NCI-H2081 treated with DMSO at 0.1 percent for 48 hours (cell line): ENCODE measurements at regions not wholly inside any gene's neighbourhood (a gene's known extent, or its start where the extent isn't known, plus 50 kb on each side); places are given as distances from the start of the nearest gene placed in this dataset.
"Not testable (repeated sequence)": the region's sequence is repeated elsewhere in the genome, so short reads cannot be mapped to it uniquely, and the experiment has no call there.

Experiments used
- DNase-seq: peaks from one replicate; lab custom pipeline; 2025; lab: John Stamatoyannopoulos, UW

DNA sequence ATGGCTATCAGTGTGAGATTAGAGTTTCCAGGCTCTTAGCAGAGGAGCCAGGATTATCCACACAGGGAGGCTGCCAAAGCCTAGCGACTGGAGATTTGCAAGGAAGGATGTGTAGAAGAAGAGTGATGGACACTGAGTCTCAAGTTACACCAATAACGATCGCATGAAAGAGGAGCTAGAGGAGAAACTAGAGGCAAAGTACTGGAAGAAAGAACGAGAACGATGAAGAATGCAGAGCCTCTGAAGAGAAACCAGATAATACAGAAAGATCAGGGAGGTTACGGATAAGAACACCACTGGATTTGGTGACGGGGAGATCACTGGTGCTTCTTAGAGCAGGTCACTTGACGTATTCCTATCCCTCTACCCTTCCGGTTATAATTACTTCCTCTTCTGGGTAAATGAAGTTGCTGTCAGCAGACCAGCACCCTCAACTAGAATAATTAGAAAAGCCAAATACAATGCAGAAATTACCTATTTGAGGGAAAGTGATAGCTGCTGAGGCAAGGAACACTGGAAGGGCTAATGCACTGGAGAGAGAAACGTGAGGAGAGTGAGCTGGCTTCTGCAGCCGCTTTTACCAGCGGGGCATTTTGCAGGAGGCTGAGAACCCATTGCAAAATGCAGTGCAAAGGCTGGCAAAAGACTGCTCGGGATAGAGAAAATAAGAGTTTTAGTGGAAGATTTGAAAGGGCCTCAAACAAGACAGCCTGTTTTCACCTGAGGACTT, 93.1 kb upstream of the HIF1A start:
- no peak for DNase-seq

DNA sequence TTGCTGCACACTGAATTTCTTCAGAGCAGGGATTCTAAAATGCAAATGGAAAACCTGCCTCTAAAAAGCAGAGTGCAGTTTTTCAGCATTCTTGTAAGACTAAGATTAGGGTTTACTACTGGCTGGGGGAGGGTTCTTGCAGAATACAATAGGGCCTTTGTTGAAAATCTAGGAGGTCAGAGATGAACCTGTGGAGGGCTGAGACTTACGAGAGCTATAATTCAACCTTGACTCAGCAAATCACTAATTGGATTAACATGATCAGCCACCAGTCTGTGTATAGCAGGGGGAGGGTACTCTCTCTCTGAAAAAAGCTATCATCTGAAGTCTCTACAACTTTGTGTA, 92.6 kb upstream of the HIF1A start:
- DNase-seq = no peak

DNA sequence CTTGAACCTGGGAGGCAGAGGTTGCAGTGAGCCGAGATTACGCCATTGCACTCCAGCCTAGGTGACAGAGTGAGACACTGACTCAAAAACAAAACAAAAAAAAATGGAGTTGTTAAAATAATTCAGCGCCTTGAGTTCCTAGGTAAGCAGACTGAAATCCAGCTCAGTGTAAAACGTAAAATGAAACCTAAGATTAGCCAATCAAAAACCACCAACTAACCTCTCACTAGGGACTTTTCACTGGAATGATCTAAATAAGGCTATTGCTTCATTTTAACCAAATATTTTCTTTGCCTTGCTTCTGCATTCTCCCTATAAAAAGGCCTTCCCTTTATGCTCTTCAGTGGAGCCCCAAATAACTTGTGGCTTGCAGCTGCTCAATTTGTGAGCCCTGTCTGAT, 91.6 kb upstream of the HIF1A start:
- no peak for DNase-seq

DNA sequence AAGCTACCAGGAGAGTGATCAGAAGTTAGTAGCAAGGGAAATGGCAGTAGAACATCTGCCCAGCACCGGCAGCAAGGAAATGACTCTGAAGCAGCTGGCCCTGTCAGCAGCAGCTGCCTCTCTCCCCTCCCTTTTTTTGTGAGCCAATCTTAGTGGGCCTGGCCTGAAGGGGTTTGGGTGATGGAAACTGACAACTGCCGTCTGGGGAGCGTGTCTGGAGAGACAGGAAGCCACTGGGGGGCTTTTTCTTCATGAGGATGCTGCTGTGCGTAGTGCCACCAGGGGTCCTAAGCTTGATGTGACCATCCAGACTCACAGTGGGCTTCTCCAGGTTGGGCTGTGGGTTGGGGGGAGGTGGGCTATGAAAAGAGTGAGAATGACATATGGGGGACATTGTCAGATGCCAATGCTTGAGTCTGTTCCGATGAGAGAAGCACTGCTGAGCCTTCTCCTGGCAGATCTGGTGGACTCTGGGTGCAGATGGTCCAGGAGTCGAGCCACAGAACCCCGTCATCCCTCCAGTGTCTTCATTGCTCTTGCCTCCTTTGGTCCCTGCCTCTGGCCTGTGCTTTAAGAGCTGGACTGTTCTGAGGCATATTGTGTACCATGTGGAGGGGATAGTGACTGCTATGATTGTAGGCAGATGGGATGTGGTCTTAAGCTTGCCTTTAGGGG, 87.6 kb upstream of the HIF1A start:
- no peak for DNase-seq

DNA sequence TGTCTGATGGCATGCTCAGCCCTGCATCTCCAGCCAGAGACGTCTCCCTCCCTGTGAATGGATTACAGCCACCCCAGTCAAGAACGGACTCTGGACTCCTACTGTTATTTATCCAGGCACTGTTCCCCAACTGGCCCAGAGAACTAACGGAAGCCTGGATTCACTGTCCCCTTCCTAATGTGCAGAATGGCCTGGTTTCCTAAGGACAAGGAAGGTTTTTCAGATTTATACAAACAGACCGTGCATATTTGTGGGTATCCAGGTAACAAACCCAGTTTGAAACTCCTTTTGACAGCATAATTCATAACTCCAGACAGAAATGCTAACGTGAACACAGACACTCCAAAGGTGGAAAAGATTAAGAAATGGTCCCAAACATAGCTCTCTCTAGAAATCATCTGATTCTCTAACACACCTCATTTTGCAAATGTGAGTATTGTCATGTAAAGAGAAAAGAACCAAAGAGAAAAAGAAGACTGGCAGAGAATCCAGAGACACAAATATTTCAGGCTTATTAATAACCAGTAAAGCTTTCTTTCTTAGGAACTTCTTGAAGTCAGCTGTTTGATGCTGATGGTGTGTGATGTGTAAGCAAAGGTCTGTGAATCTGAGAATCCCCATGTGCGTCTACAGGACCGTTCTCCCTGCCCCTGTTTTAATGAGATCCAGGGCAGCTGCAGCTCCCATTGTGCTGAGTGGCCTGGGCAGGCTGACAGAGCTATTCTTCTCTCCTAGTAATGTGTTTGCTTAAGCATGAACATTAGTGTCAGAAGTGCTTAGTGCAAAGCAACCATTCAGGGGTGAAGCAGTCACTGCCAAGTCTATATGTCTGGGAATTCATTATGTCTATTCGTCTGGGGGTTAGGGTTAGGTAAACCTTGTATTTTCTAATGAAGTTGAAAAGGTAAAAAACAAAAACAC, 86.8 kb upstream of the HIF1A start:
- peak; percentile 83 for DNase-seq

DNA sequence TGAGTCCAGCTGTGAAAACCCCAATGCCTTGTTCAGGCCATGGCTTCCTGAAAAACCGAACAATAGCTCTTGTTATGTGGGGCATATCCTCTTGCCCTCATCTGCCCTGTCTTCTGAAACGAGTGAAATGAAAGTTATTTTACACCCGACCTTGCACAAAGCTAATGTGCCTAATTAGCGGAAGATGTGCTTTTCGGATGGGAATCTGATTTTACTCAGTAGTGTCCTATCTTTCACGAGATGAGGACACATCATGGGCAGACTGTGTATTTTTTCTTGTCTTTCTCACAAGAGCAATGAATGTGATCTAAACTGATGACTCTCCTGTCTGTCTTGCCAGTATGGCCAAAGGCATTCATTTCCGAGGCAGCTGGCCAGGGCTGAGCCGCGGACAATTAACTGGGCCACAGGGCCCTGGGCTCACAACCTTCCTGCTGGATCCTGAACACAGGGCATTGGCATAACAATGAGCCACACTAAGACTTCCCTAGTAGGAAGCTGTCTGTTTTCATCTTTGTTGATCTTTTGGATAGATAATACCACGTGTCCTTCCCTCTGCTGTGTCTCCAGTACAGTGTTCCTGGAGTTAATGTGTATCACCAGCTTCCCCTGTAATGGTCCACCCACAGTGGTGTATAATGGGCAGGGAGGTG, 86.0 kb upstream of the HIF1A start:
- no peak for DNase-seq

DNA sequence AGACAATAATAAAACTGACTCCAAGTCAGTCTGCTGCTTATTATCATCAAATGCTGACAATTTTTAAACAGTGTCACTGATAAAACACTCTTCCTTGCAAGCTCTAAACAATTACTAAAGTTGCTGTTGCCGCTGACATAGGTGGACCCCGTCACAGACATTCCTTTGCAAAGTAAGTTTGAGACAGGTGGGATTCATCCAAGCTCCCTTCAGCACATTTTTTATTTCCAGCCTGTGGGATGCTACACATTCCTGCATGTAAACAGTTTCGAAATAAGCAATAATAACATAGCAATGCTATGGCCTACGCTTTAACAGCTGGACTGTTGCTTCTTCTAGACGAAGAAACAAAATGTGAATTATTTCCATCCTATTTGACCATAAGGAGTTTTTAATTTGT, 85.4 kb upstream of the HIF1A start:
- no peak for DNase-seq

DNA sequence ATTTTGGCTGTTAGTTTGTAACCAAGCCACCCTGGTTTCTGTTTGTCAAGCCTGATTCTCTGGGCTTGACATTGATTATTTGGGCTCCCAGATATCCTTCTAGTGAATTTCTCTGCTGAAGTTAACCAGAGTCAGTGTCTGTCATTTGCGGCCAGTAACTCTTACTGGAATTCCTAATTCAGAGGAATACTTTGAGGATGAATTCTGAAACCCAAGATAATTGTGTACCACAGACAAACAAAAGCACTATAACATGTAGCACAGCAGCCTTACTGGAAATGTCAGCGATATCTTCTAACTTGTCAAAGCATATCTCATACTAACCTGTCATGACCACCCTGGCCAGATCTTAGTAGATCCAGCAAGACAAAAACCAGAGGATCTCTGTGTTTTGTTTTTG, 84.4 kb upstream of the HIF1A start:
- no peak for DNase-seq

DNA sequence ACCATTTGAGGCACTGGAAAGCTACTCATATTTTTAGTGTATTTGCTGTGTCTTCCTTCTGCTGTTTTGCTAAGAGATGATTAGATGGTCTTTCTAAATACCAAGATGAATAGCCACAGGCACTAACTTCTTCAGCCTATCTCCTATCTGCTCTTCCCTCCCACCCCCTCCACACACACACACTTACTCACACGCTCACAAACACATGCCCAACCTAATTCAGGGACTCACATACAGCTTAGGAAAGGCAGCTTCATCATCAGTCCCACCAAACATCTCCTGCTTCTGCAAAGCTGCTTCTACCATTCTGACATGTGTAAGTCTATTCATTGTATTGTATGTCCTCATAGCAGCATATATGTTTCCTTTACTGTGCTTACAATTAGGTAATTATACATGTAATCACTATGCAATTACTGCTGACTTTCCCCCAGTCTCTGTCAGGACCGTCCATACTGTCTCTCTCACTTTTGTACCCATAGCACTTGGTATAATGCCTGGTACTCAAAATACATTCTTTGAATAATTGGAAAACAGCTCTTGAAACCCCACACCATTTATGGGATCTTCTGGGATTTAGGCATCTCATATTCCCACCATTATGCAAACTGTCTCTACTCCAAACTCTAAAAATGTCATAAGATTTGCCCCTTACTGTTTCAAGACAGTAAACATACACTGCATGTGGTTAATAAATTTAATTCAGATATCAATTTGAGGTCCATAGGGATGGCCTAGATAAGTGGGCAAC, 83.3 kb upstream of the HIF1A start:
- DNase-seq = no peak

DNA sequence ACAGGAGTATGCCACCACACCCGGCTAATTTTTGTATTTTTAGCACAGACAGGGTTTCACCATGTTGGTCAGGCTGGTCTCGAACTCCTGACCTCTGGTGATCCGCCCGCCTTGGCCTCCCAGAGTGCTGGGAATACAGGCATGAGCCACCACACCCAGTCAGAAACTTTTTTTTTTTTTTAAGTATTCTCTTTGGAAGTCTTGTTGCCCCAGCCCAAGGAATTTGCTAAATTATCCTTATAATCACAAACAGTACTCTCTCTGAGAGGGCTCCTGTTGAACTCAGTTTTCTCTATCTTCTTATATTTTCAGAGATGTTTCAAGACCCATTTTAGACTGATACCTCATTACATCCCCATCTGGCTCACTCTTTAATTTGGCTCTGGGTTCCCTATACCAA, 82.3 kb upstream of the HIF1A start:
- DNase-seq = not testable (repeated sequence)

DNA sequence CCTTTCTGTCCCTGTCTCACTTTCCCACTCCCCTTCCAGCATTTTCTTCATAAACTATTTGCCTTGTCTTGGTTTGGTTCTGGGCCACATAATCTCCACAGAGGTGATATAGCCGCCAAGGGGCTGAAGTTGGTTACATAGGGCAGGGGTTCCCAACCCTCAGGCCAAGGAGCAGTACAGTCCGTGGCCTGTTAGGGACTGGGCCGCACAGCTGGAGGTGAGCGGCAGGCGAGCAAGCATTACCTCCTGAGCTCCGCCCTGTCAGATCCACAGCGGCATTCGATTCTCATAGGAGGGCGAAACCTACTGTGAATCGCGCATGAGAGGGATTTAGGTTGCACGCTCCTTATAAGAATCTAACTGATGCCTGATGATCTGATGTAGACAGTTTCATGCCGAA, 80.6 kb upstream of the HIF1A start:
- no peak for DNase-seq

DNA sequence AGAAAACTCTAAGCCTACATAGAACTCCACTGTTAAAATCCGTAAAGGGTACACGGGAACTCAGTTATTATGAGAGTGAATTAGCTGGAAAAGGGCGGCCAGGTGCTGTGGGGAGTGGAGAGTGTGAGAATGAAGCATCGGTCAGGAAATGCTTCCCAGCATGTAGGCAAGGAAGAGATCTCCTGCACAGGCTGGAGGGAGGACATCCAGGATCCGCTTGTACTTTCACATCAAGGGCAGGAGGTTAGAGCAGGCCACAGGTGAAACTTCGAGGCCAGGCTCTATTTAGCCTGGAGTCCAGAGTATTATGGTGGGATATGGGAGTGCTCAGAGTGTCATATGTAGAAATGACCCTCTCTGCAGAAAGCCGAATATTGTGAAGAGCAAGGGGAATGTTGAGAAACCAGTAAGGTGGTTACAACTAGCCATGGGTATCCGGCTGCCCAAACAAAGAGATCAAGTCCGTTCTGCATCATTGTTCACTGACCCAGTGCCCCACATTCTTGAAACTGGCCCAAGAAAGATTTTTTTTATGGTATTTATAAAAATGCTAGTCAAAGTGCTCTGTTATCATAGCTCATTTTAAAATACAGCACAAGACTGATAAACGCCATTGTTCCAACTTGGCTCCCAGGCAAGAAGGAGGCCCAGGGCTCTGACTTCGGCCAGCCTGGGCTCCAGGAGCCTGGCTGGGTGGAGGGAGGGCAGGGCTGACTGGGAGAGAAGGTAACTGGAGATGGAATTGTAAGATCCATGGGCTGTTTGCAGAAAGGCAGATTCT, 79.4 kb upstream of the HIF1A start:
- no peak for DNase-seq

DNA sequence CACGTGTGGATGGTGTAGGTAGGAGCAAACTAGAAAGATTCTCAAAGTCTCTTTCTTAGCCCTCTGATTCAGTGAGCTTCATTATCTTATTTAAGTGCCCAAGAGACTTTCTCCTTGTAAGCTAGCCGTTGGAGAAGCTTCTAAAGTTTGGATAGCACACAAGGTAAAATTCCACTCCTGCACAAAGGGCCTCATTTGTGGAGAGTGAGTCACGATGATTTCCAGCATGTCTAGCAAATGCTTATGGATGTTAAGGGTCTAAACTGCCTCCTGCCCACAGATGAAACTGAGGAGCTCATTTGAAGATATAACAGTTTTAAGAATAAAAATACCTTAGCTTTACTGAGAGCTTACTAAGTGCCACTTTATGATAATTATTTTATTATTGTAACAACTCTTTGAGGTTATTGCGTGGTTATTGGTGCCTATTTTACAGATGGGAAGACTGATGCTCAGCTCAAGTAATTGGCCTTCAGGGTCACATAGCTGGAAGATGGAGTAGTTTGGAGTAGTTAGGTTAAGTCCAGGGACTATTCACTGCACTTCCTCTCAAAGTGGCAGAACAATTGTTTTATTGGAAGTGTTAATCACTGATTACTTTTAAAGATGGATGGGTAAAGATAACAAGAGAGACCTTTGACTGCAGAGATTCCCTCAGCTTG, 78.7 kb upstream of the HIF1A start:
- no peak for DNase-seq

DNA sequence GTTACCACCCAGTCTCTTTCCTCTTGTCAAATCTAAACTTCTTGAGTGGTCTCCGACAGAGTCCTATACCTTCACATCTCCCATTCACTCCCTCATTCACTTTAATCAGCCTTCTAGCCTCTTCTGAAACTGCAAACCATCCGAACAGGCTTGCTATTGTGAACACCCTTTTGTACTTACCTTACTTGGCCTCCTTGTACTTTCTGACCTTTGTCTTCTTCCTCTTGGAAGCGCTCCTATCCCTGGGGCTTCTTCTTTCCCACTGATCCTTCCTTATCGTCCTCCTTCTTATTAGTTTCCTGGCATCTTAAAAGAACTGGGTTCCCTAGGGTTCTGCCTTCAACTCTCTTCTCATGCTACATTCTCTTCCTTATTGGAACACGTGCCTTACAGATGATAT, 76.9 kb upstream of the HIF1A start:
- no peak for DNase-seq

DNA sequence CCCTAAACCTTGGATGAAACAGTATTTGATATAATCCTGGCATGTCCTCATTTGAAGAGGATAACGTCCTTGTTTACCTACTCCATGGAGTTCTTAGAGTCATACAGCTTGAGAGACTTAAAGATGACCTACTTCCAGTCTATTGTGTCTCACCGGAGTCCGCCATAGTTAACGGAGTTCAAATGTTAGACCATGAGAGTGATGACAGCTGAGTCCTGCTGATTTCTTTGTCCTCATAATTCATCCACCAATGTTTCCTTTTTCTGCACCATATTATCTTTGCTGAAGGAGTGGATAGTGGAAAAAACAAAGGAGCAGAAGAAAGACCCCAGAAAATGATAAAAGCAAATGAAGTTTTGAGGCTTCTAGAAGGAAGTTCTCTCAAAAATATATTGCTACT, 75.8 kb upstream of the HIF1A start:
- no peak for DNase-seq

DNA sequence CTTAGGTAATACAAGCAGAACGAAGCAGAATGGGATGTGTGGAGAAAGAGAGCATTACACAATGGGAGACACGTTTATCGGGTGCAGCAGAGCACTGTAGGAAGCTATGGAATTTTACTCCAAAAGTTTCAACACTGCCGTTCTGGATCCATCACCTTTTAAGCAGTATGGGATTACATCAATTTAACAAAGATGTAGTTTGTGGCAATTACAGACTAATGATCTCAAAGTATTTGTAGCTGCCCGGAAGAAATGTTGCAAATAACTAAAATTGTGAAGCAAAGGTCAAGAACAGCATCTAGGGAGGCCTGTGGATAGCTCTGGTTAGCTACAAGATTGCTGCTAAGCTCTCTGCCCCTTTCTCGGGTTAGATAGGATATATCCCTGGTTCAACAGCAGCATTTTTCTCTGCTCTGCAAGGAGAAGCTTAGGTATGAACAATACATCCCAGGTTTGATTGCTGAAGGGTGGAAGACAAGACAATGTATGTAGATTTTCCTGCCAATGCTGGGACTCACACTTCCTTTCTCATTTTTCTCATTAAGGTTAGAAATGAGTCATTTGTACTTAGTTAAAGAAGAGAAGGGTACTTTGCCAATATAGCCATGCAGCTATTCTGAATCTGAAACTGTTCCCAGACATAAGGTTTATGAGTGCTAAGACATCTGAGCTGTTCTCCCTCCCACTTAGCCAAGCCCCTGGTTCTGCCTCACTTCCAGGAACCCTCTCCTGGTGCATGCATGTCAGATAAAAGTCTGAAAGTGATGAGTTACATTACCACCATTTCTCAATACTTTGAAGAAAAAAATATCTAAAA, 75.0 kb upstream of the HIF1A start:
- no peak for DNase-seq

DNA sequence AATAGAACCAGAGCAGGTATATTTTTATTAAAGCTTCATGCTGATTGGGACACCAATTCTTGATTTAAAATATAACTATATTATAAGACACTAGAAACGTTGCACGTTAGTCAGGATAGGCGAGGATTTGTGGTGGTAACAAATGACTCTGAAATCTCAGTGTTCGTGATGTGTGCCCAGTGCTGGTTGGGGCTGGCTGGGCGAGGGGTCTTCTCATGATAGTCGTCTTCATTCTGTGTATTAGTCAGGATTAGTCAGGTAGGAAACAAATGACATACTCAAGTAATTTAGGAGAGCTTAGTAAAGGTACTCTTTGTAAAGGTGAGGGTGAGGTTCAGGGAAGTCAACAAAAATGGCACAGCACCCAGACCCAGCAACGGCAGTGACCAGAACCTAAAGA, 73.9 kb upstream of the HIF1A start:
- DNase-seq = no peak

DNA sequence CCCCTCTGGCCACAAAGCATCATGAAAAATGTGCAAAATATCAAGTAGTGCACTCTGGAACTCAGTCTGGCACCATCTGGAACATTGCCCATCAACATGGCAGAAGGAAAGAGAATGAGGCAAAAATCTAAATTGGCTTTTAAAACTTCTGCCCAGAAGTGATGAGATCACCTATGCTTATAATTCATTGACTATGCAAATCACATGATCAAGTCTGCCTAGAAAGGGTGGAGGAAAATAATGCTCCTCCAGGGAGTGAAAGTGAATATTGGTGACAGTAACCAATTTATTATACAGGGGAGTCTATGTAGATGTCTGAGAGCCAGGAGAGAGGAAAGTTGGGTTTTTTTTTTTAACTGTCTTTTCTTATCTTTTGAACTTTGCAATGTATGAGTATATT, 73.3 kb upstream of the HIF1A start:
- DNase-seq = no peak

DNA sequence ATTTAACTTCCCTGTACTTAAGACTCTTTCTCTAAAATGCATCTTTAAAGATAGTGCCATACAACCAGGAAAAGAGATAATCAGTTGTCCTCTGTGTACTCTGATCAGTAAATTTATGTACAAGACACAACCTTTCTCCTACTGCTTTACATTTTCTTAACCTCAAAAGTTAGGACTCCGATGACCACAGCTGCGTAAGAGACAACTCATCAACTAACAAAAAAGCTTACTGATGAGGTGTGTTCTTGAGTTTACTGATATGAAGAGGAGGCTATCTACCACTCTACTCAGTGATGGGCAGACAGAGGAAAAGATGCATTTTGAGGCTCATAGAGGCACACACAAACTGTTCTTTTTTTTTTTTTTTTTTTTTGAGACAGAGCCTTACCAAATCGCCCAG, 71.4 kb upstream of the HIF1A start:
- no peak for DNase-seq

DNA sequence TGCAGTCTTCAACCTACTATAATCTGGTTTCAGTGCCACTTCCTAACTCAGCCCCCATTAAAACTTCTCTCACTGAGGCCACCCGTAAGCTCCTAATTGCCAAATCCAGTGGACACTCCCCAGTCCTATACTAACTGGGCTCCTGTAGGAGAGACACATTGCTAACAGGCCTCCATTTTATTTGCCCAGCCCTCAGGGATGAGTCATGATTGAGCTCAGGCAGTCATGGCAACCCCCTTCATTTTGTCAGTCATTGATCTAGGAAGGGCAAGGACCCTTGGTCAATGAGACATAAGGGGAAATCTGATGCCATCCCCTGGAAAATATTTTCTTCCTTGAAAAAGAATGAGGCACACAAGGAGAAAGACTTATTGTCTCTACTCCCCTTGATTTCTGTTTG, 70.1 kb upstream of the HIF1A start:
- no peak for DNase-seq
